ENCODE measurements at regions not wholly inside any gene's neighbourhood (a gene's known extent, or its start where the extent isn't known, plus 50 kb on each side); places are given as distances from the start of the nearest gene placed in this dataset.
A peak's percentile ranks its signal among the peaks of the same experiment; 100 is the strongest.

DNA sequence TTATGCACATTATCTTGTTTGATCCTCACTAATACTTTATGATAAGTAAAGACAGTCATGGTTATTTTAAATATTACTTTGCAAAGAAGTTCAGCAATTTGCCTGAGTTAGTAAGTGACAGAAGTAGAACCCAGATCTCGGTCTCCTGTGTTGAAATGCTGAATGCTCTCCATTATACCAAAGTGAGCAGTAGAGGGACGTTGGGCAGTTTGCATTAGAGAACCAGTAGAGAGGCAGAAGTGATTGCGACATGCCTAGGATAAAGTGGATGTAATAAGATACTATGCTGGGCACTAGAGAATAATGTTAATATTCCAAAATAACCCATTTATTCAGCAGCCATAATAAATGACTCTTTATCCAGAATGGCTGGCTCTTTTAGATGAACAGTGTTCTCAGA is 201.0 kb downstream of the PMAIP1 start:
- Histone ChIP-seq H3K36me3 (replicated peaks; ENCODE audit: low read depth, low read length) (no peaks in the 10 kb centered on the region), H3K79me2 (ENCODE audit: low read length) (no peaks in the 10 kb centered on the region), H4K20me1 (ENCODE audit: insufficient read depth, low read length) (no peaks in the 10 kb centered on the region), H3K4me1 (ENCODE audit: low read length) (peaks cover 5% of the 10 kb centered on the region), H3K9ac (ENCODE audit: low read length) (no peak overlapping the region), H3K27ac (ENCODE audit: low read length) (no peak overlapping the region), H3K4me2 (ENCODE audit: low read length) (no peak overlapping the region), H2AFZ (ENCODE audit: low read depth, low read length) (0 out of 2 replicates have a peak overlapping the region, but pooled peaks have one; percentile 18), H3K9me3 (ENCODE audit: insufficient read depth, low read length) (no peaks in the 10 kb centered on the region), H3K27me3 (ENCODE audit: low read depth, low read length) (no peaks in the 10 kb centered on the region), H3K4me3 (ENCODE audit: low read length) (no peak overlapping the region)
- TF ChIP-seq, protein P1, sequence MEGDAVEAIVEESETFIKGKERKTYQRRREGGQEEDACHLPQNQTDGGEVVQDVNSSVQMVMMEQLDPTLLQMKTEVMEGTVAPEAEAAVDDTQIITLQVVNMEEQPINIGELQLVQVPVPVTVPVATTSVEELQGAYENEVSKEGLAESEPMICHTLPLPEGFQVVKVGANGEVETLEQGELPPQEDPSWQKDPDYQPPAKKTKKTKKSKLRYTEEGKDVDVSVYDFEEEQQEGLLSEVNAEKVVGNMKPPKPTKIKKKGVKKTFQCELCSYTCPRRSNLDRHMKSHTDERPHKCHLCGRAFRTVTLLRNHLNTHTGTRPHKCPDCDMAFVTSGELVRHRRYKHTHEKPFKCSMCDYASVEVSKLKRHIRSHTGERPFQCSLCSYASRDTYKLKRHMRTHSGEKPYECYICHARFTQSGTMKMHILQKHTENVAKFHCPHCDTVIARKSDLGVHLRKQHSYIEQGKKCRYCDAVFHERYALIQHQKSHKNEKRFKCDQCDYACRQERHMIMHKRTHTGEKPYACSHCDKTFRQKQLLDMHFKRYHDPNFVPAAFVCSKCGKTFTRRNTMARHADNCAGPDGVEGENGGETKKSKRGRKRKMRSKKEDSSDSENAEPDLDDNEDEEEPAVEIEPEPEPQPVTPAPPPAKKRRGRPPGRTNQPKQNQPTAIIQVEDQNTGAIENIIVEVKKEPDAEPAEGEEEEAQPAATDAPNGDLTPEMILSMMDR (IDR thresholded peaks at IDR 0.05; ENCODE audit: low read depth, low read length) = no peak
- no peak for TF ChIP-seq EZH2phosphoT487 (IDR thresholded peaks at IDR 0.05; ENCODE audit: low read depth)

DNA sequence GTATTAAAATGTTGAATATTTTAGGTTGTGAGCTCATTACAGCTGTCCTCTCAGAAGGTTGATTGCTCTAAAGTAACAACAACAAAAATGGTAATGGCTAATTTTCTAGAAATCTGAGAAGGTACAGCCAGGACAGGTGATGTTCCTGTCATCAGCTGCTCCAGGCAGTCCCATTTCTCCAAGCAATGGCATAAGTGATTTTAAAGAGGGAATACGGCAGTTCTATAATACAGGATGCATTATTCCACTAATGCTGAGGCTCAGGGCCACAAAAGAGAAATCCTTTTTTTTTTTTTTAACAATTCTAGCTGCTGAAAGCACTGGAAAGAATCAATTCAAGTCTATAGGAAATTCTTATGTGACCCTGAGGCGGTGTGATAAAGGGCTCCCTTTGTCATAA is 199.9 kb downstream of the PMAIP1 start:
- Histone ChIP-seq H3K4me3 (ENCODE audit: low read length) (no peak overlapping the region), H3K36me3 (replicated peaks; ENCODE audit: low read depth, low read length) (no peaks in the 10 kb centered on the region), H3K27me3 (ENCODE audit: low read depth, low read length) (no peaks in the 10 kb centered on the region), H4K20me1 (ENCODE audit: insufficient read depth, low read length) (no peaks in the 10 kb centered on the region), H3K4me1 (ENCODE audit: low read length) (peaks cover 5% of the 10 kb centered on the region), H3K9me3 (ENCODE audit: insufficient read depth, low read length) (no peaks in the 10 kb centered on the region), H3K4me2 (ENCODE audit: low read length) (no peak overlapping the region), H3K27ac (ENCODE audit: low read length) (no peak overlapping the region), H3K9ac (ENCODE audit: low read length) (no peak overlapping the region), H2AFZ (ENCODE audit: low read depth, low read length) (no peak overlapping the region), H3K79me2 (ENCODE audit: low read length) (no peaks in the 10 kb centered on the region)
- no peak for TF ChIP-seq EZH2phosphoT487 (IDR thresholded peaks at IDR 0.05; ENCODE audit: low read depth)
- TF ChIP-seq, protein P1 (IDR thresholded peaks at IDR 0.05; ENCODE audit: low read depth, low read length) = no peak

DNA sequence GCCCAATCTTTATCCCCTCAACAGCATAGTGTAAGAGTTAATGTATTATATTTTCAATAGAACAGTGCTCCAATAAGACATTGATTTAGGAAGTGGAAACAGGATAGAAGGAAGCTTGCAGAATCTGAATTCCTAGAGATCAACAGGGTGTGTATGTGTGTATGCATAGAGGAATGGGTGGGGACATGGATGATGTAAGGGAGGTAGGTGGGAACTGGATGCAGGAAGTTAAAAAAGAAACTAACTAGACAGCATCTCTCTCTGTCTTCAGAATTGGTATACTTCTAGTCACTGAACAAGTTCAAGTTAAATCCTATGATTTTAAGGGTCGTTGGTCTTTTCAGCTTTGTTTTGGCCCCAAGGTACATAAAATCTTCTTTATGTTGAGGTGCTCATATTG is 196.6 kb downstream of the PMAIP1 start:
- Histone ChIP-seq H3K36me3 (replicated peaks; ENCODE audit: low read depth, low read length) (no peaks in the 10 kb centered on the region), H3K27ac (ENCODE audit: low read length) (no peak overlapping the region), H3K9ac (ENCODE audit: low read length) (no peak overlapping the region), H2AFZ (ENCODE audit: low read depth, low read length) (peak overlapping the region; percentile 5; the same call in 1 of the 2 replicates), H3K4me2 (ENCODE audit: low read length) (peak overlapping the region; percentile 15; the same call in 1 of the 2 replicates), H3K79me2 (ENCODE audit: low read length) (no peaks in the 10 kb centered on the region), H4K20me1 (ENCODE audit: insufficient read depth, low read length) (no peaks in the 10 kb centered on the region), H3K4me1 (ENCODE audit: low read length) (peaks cover 5% of the 10 kb centered on the region), H3K27me3 (ENCODE audit: low read depth, low read length) (no peaks in the 10 kb centered on the region), H3K9me3 (ENCODE audit: insufficient read depth, low read length) (0 out of 2 replicates have a peak, but pooled peaks cover 3% of the 10 kb centered on the region), H3K4me3 (ENCODE audit: low read length) (no peak overlapping the region)
- TF ChIP-seq, protein P1 (IDR thresholded peaks at IDR 0.05; ENCODE audit: low read depth, low read length) = no peak
- no peak for TF ChIP-seq EZH2phosphoT487 (IDR thresholded peaks at IDR 0.05; ENCODE audit: low read depth)

DNA sequence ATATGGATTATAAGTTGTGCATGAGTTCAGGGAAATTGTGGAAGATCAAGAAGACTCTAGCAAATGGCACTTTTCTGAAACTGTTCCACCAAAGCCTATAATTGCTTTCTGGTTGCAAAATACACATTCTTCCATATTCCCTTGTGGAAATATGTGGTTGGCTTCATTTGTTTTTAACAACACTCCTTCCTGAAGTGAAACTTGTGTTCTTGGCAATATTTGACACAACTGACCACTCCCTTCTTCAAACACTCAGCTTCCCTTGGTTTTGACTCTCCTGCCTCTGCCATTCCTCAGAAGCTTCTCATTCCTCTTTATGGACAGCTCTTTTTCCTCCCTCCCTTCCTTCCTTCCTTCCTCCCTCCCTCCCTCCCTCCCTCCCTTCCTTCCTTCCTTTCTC is 192.3 kb downstream of the PMAIP1 start:
- H3K9ac ChIP-seq (ENCODE audit: low read length) = no peak overlapping the region
- H3K4me3 ChIP-seq (ENCODE audit: low read length) = no peak overlapping the region
- no peak overlapping the region for H3K4me2 ChIP-seq (ENCODE audit: low read length)
- no peaks in the 10 kb centered on the region for H4K20me1 ChIP-seq (ENCODE audit: insufficient read depth, low read length)
- H3K9me3 ChIP-seq (ENCODE audit: insufficient read depth, low read length) = 0 out of 2 replicates have a peak, but pooled peaks cover 3% of the 10 kb centered on the region
- H3K4me1 ChIP-seq (ENCODE audit: low read length) = peaks cover 10% of the 10 kb centered on the region
- no peaks in the 10 kb centered on the region for H3K27me3 ChIP-seq (ENCODE audit: low read depth, low read length)
- no peak overlapping the region for H3K27ac ChIP-seq (ENCODE audit: low read length)
- H2AFZ ChIP-seq (ENCODE audit: low read depth, low read length) = no peak overlapping the region
- no peaks in the 10 kb centered on the region for H3K36me3 ChIP-seq (replicated peaks; ENCODE audit: low read depth, low read length)
- H3K79me2 ChIP-seq (ENCODE audit: low read length) = no peaks in the 10 kb centered on the region
- no peak for TF ChIP-seq EZH2phosphoT487 (IDR thresholded peaks at IDR 0.05; ENCODE audit: low read depth)
- TF ChIP-seq, protein P1 (IDR thresholded peaks at IDR 0.05; ENCODE audit: low read depth, low read length) = no peak

Measured in OCI-LY3 (cell line).